Brain microvascular endothelial cell (primary cell): ENCODE measurements at regions not wholly inside any gene's neighbourhood (a gene's known extent, or its start where the extent isn't known, plus 50 kb on each side); places are given as distances from the start of the nearest gene placed in this dataset.

Experiments used
- DNase-seq: peaks from one replicate; pipeline ENCODE4 v3.0.0-alpha.2; 2020
- H3K27ac ChIP-seq: fragments of 250-450 bp; sonication (Bioruptor Pico); 2 replicates; pipeline ENCODE4 v1.5.1; 2020; ENCODE audit warnings: mild to moderate bottlenecking, moderate library complexity
- H3K27me3 ChIP-seq: fragments of 250-450 bp; sonication (Bioruptor Pico); replicated peaks from 2 replicates; pipeline ENCODE4 v1.5.1; 2020; ENCODE audit warnings: mild to moderate bottlenecking
- H3K36me3 ChIP-seq: fragments of 250-450 bp; sonication (Bioruptor Pico); replicated peaks from 2 replicates; pipeline ENCODE4 v1.5.1; 2020; ENCODE audit warnings: mild to moderate bottlenecking
- H3K4me3 ChIP-seq: 2 replicates; pipeline ENCODE4 v1.5.1; 2011; ENCODE audit warnings: low read depth, mild to moderate bottlenecking, control low read depth, low read length, moderate library complexity
- in situ Hi-C: cut with HindIII; loops from 2 replicates; pipeline ENCODE4 v1.10.0; 2017; ENCODE audit warnings: low sequenced_read_pairs, low pct_ligation_motif_present
- TF ChIP-seq, protein P1 (sequence below): IDR thresholded peaks from 2 replicates; pipeline ENCODE4 v1.5.1; 2011; ENCODE audit warnings: low read depth, mild to moderate bottlenecking, moderate library complexity, low read length, control low read depth, inconsistent platforms; ENCODE audit errors: missing control alignments

DNA sequence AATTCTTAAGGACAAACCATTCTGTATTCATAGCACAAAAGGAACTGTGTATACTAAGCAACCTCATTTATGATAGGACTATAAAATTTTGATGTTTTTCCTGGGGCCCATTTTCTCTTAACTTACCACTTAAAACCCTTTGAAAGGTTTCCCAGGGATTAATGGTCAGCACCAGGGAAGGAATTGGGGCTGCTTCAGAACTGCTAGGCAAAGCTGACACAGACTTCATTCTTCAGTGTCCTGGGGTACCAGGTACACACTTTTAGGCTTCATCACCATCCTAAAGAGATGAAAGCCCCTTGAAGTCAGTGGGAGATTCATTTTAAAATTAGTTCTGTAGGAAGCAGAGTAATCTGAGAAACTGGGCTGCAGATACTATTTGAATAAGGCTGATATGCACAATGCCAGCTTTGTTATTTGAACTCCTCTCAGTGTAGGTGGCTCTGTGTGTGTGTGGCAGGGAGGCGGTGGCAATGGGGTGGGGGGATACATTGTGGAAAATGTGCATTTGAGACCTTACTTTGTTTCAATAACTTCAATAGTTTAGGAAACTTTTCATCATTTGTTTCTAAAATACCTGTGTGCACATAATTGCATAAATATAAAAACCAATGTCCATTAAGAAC is 329.3 kb upstream of the DCN start:
- Histone ChIP-seq H3K4me3 (no peak overlapping the region), H3K27me3 (no peaks in the 10 kb centered on the region), H3K36me3 (no peaks in the 10 kb centered on the region), H3K27ac (no peak overlapping the region)
- TF ChIP-seq, protein P1, sequence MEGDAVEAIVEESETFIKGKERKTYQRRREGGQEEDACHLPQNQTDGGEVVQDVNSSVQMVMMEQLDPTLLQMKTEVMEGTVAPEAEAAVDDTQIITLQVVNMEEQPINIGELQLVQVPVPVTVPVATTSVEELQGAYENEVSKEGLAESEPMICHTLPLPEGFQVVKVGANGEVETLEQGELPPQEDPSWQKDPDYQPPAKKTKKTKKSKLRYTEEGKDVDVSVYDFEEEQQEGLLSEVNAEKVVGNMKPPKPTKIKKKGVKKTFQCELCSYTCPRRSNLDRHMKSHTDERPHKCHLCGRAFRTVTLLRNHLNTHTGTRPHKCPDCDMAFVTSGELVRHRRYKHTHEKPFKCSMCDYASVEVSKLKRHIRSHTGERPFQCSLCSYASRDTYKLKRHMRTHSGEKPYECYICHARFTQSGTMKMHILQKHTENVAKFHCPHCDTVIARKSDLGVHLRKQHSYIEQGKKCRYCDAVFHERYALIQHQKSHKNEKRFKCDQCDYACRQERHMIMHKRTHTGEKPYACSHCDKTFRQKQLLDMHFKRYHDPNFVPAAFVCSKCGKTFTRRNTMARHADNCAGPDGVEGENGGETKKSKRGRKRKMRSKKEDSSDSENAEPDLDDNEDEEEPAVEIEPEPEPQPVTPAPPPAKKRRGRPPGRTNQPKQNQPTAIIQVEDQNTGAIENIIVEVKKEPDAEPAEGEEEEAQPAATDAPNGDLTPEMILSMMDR = no peak
- in situ Hi-C loops = no loop called here
- no peak for DNase-seq

DNA sequence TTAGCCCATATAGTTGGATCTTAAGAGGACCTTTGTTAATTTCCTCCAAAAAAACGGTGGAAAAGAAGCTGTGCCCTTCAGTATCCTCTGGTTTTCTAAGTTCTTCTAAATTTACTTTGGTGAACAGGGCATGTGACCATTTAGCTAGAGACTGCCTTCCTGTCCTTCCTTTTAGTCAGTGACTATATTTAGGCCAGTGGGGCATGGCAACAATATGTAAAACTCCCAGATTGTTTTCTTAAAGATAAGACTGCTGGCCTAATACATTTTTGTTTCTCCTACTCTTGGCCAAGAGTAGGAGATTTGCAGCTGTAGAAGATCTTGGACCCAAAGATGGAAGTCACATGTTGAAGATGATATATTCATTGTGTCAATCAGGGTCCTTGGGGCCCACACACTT is 325.1 kb upstream of the DCN start:
- peak; percentile 80 for DNase-seq
- Histone ChIP-seq H3K4me3 (no peak overlapping the region), H3K36me3 (no peaks in the 10 kb centered on the region), H3K27ac (peak overlapping the region; percentile 50), H3K27me3 (no peaks in the 10 kb centered on the region)
- in situ Hi-C loops = no loop called here
- TF ChIP-seq, protein P1 = no peak

DNA sequence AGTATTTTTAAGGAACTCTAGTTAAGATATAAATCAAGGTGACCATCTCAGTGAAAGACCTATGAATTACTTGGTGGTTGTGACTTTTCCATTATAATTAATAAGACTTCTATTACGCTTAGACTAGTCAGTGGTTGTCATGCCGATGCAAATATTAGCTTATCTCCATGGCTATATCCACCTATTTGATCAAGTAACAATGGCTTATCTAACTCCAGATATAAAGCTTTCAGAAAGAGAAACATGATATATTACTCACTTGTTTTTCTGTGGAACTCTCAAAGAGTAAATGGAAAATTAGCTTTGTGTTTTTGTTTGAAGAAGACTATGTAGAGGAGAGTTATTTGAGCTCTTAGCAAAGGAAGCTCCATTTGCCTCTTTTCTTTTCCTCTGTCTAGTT is 323.8 kb upstream of the DCN start:
- TF ChIP-seq, protein P1 = no peak
- H3K27me3 ChIP-seq = no peaks in the 10 kb centered on the region
- in situ Hi-C loops = no loop called here
- no peak overlapping the region for H3K27ac ChIP-seq
- DNase-seq = peak; percentile 35
- no peak overlapping the region for H3K4me3 ChIP-seq
- no peaks in the 10 kb centered on the region for H3K36me3 ChIP-seq

DNA sequence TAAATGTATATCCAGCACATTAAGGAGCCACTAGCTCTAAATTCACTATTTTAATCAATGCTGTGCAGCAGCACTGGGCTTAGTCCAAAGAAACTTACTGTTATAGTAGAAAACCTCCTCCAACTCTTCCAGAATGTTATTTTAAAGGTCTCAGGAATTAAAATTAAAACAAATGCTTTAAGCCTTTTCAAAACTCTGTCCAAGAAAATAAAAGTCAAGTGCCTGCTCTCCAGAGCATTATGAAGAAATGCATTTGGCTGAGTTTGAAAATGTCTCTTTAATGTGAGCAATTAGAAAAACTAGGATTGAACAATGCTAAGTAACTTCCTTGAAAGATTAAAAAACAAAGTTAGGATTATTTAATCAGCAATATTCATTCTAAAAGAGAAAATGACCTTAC is 322.4 kb upstream of the DCN start:
- no peak overlapping the region for H3K4me3 ChIP-seq
- no peaks in the 10 kb centered on the region for H3K27me3 ChIP-seq
- no peak overlapping the region for H3K27ac ChIP-seq
- no peaks in the 10 kb centered on the region for H3K36me3 ChIP-seq
- TF ChIP-seq, protein P1 = no peak
- DNase-seq = no peak
- in situ Hi-C loops = no loop called here

DNA sequence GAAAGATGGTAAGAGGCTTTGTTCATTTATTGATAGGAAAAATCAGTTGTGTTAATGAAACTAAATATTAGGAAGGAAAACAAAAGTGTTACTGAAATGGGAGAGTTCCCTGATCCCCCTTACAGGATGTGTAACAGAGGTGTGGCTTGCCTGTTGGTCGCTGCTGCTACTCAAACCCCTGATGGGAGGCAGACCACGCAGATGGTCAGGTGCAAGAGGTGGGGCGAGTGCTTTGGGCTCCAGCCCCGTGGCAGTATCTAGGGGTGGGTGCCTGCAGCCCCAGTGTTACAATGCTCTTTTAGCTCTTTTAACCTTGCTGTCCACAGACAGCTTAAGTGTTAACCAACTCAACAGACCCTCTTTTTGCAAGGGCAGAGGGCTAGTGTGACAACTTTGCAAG is 319.6 kb upstream of the DCN start:
- H3K27ac ChIP-seq = no peak overlapping the region
- in situ Hi-C loops = no loop called here
- no peaks in the 10 kb centered on the region for H3K36me3 ChIP-seq
- TF ChIP-seq, protein P1 = no peak
- no peak overlapping the region for H3K4me3 ChIP-seq
- no peak for DNase-seq
- no peaks in the 10 kb centered on the region for H3K27me3 ChIP-seq

DNA sequence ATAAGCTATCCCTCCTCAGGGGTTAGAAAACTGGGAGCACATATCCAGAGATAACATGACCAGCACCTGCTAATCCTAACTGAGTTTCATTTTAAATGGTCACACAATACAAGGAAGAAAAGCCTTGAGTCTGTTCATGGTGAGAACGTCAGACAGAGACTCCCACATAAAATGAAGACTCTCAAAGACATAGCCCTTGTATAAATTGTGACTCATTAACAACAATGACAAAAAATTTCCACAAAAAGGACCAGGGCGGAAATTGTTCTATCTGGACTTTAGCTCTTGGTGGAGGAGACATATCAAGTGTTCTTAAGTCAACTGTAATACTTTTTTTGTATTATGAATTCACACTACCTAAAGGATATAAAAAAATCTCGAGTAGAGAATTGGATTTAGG is 313.7 kb upstream of the DCN start:
- Histone ChIP-seq H3K4me3 (no peak overlapping the region), H3K36me3 (no peaks in the 10 kb centered on the region), H3K27me3 (no peaks in the 10 kb centered on the region), H3K27ac (no peak overlapping the region)
- TF ChIP-seq, protein P1 = no peak
- in situ Hi-C loops = no loop called here
- no peak for DNase-seq
